HL-60 (cell line): ENCODE measurements at regions not wholly inside any gene's neighbourhood (a gene's known extent, or its start where the extent isn't known, plus 50 kb on each side); places are given as distances from the start of the nearest gene placed in this dataset.
"Not testable (repeated sequence)": the region's sequence is repeated elsewhere in the genome, so short reads cannot be mapped to it uniquely, and the experiment has no call there.

Source experiments
- GABPA ChIP-seq: IDR thresholded peaks from 2 replicates; pipeline ENCODE4 v1.6.1; 2012; ENCODE audit warnings: low read depth
- REST ChIP-seq: IDR thresholded peaks from 2 replicates; pipeline ENCODE4 v1.6.1; 2012; ENCODE audit warnings: low read depth; ENCODE audit not compliant: insufficient replicate concordance
- TF ChIP-seq, protein P1 (sequence below): IDR thresholded peaks from one replicate; pipeline ENCODE4 v1.5.1; 2011; ENCODE audit warnings: low read length, control low read depth, inconsistent platforms; ENCODE audit not compliant: insufficient read depth

GRCh38 chr12:84406720-84407119, 505.9 kb downstream of the SLC6A15 start:
- not testable (repeated sequence) for TF ChIP-seq REST, GABPA
- TF ChIP-seq, protein P1, sequence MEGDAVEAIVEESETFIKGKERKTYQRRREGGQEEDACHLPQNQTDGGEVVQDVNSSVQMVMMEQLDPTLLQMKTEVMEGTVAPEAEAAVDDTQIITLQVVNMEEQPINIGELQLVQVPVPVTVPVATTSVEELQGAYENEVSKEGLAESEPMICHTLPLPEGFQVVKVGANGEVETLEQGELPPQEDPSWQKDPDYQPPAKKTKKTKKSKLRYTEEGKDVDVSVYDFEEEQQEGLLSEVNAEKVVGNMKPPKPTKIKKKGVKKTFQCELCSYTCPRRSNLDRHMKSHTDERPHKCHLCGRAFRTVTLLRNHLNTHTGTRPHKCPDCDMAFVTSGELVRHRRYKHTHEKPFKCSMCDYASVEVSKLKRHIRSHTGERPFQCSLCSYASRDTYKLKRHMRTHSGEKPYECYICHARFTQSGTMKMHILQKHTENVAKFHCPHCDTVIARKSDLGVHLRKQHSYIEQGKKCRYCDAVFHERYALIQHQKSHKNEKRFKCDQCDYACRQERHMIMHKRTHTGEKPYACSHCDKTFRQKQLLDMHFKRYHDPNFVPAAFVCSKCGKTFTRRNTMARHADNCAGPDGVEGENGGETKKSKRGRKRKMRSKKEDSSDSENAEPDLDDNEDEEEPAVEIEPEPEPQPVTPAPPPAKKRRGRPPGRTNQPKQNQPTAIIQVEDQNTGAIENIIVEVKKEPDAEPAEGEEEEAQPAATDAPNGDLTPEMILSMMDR, result not testable (repeated sequence)
